ENCODE measurements at regions not wholly inside any gene's neighbourhood (a gene's known extent, or its start where the extent isn't known, plus 50 kb on each side); places are given as distances from the start of the nearest gene placed in this dataset.

- ChIA-PET CTCF (no interaction called here), POLR2A (ENCODE audit: unreplicated experiment) (no interaction called here)
- H3K9me3 ChIP-seq (ENCODE audit: low read length), result no peaks in the 10 kb centered on the region
- peaks cover 15% of the 10 kb centered on the region for H3K4me1 ChIP-seq (ENCODE audit: insufficient read depth, low read length)
- no TSS peak for BruUV-seq (replicated peaks)
- no peaks in the 10 kb centered on the region for H3F3A ChIP-seq (ENCODE audit: low read length, unreplicated experiment)
- H3K27me3 ChIP-seq (ENCODE audit: low read length), result no peaks in the 10 kb centered on the region
- H3K9ac ChIP-seq (ENCODE audit: low read length), result no peak overlapping the region
- ATAC-seq (no peak), DNase-seq (no peak)
- H3K4me2 ChIP-seq (ENCODE audit: low read length), result no peak overlapping the region
- no peaks in the 10 kb centered on the region for H3K9me2 ChIP-seq (replicated peaks; ENCODE audit: low read length)
- no peak overlapping the region for H2AFZ ChIP-seq (ENCODE audit: low read length)
- no peaks in the 10 kb centered on the region for H4K20me1 ChIP-seq (ENCODE audit: low read length)
- no peaks in the 10 kb centered on the region for H3K36me3 ChIP-seq (ENCODE audit: low read depth, low read length)
- H3K4me3 ChIP-seq (ENCODE audit: low read length), result no peak overlapping the region
- no peaks in the 10 kb centered on the region for H3K79me2 ChIP-seq (ENCODE audit: low read length)
- TF ChIP-seq EZH2 (IDR thresholded peaks at IDR 0.05; ENCODE audit: low read length, unreplicated experiment) (no peak), CTCF (conservative IDR thresholded peaks at IDR 0.05; ENCODE audit: low read depth, low read length) (no peak), EZH2phosphoT487 (IDR thresholded peaks at IDR 0.05; ENCODE audit: borderline replicate concordance, low read length) (no peak)
- intact Hi-C loops (cut with micrococcal nuclease), result loop anchor here (5.0 kb wide), 1 partner anchor 125 kb away; no protein-coding TSS in a partner anchor
- no peak overlapping the region for H3K27ac ChIP-seq (ENCODE audit: low read length)
These were observed 198.7 kb downstream of the AHR start for GRCh38 chr7:17497136-17497535.

- H3K9me2 ChIP-seq (replicated peaks; ENCODE audit: low read length), result no peaks in the 10 kb centered on the region
- H3K9ac ChIP-seq (ENCODE audit: low read length), result no peak overlapping the region
- no peaks in the 10 kb centered on the region for H3K36me3 ChIP-seq (ENCODE audit: low read depth, low read length)
- TF ChIP-seq EZH2 (IDR thresholded peaks at IDR 0.05; ENCODE audit: low read length, unreplicated experiment) (no peak), EZH2phosphoT487 (IDR thresholded peaks at IDR 0.05; ENCODE audit: borderline replicate concordance, low read length) (no peak), CTCF (conservative IDR thresholded peaks at IDR 0.05; ENCODE audit: low read depth, low read length) (no peak)
- no TSS peak for BruUV-seq (replicated peaks)
- ChIA-PET CTCF (no interaction called here), POLR2A (ENCODE audit: unreplicated experiment) (no interaction called here)
- no peaks in the 10 kb centered on the region for H4K20me1 ChIP-seq (ENCODE audit: low read length)
- DNase-seq, result no peak
- H3K4me3 ChIP-seq (ENCODE audit: low read length), result no peak overlapping the region
- peaks cover 15% of the 10 kb centered on the region for H3K4me1 ChIP-seq (ENCODE audit: insufficient read depth, low read length)
- no peak overlapping the region for H3K27ac ChIP-seq (ENCODE audit: low read length)
- H3K9me3 ChIP-seq (ENCODE audit: low read length), result no peaks in the 10 kb centered on the region
- H3F3A ChIP-seq (ENCODE audit: low read length, unreplicated experiment), result no peaks in the 10 kb centered on the region
- no peaks in the 10 kb centered on the region for H3K27me3 ChIP-seq (ENCODE audit: low read length)
- H2AFZ ChIP-seq (ENCODE audit: low read length), result no peak overlapping the region
- H3K4me2 ChIP-seq (ENCODE audit: low read length), result no peak overlapping the region
- no peaks in the 10 kb centered on the region for H3K79me2 ChIP-seq (ENCODE audit: low read length)
- intact Hi-C loops (cut with micrococcal nuclease), result loop anchor here (5.0 kb wide), 1 partner anchor 125 kb away; no protein-coding TSS in a partner anchor
- no peak for ATAC-seq
These were observed 199.2 kb downstream of the AHR start for GRCh38 chr7:17497549-17498167.

- DNase-seq (no peak), ATAC-seq (no peak)
- BruUV-seq (replicated peaks), result no TSS peak
- POLR2A ChIA-PET (ENCODE audit: unreplicated experiment), result no interaction called here
- no peak overlapping the region for H3K27ac ChIP-seq (ENCODE audit: low read length)
- no peaks in the 10 kb centered on the region for H4K20me1 ChIP-seq (ENCODE audit: low read length)
- H3K4me2 ChIP-seq (ENCODE audit: low read length), result no peak overlapping the region
- H3K27me3 ChIP-seq (ENCODE audit: low read length), result no peaks in the 10 kb centered on the region
- TF ChIP-seq CTCF (conservative IDR thresholded peaks at IDR 0.05; ENCODE audit: low read depth, low read length) (no peak), EZH2 (IDR thresholded peaks at IDR 0.05; ENCODE audit: low read length, unreplicated experiment) (no peak), EZH2phosphoT487 (IDR thresholded peaks at IDR 0.05; ENCODE audit: borderline replicate concordance, low read length) (no peak)
- no peak overlapping the region for H3K9ac ChIP-seq (ENCODE audit: low read length)
- no peak overlapping the region for H2AFZ ChIP-seq (ENCODE audit: low read length)
- H3K4me1 ChIP-seq (ENCODE audit: insufficient read depth, low read length), result peaks cover 15% of the 10 kb centered on the region
- intact Hi-C loops (cut with micrococcal nuclease), result loop anchor here (5.0 kb wide), 1 partner anchor 126 kb away; no protein-coding TSS in a partner anchor
- H3F3A ChIP-seq (ENCODE audit: low read length, unreplicated experiment), result no peaks in the 10 kb centered on the region
- no peaks in the 10 kb centered on the region for H3K36me3 ChIP-seq (ENCODE audit: low read depth, low read length)
- H3K79me2 ChIP-seq (ENCODE audit: low read length), result no peaks in the 10 kb centered on the region
- CTCF ChIA-PET, result no interaction called here
- no peaks in the 10 kb centered on the region for H3K9me3 ChIP-seq (ENCODE audit: low read length)
- H3K4me3 ChIP-seq (ENCODE audit: low read length), result no peak overlapping the region
- H3K9me2 ChIP-seq (replicated peaks; ENCODE audit: low read length), result no peaks in the 10 kb centered on the region
These were observed 199.8 kb downstream of the AHR start for GRCh38 chr7:17498230-17498629.

Data from PC-3 (cell line).